ENCODE measurements at regions not wholly inside any gene's neighbourhood (a gene's known extent, or its start where the extent isn't known, plus 50 kb on each side); places are given as distances from the start of the nearest gene placed in this dataset.

GRCh38 chr1:37096523-37096922, 62.2 kb upstream of the GRIK3 start:
- DNase-seq (no peak), ATAC-seq (no peak)
- Histone ChIP-seq H3K36me3 (replicated peaks in 1 of 2; ENCODE audit: insufficient read depth in 1 of 2, low read depth in 2 of 2) (no peaks in the 10 kb centered on the region), H3K4me1 (no peaks in the 10 kb centered on the region), H3K27ac (no peak overlapping the region), H3K9me3 (no peaks in the 10 kb centered on the region), H3K4me3 (no peak overlapping the region), H3K27me3 (no peaks in the 10 kb centered on the region)
- TF ChIP-seq POLR2A (IDR thresholded peaks at IDR 0.05) (no peak), CTCF (IDR thresholded peaks at IDR 0.05) (no peak)
- WGBS, 2 donors = 60 to 65% methylated on average over 6 of the region's 6 CpGs
- intact Hi-C loops (cut with DNase I) = no loop called here

- ATAC-seq (no peak), DNase-seq (no peak)
- Histone ChIP-seq H3K27ac (no peak overlapping the region), H3K9me3 (no peaks in the 10 kb centered on the region), H3K4me3 (no peak overlapping the region), H3K4me1 (no peaks in the 10 kb centered on the region), H3K36me3 (replicated peaks in 1 of 2; ENCODE audit: insufficient read depth in 1 of 2, low read depth in 2 of 2) (no peaks in the 10 kb centered on the region), H3K27me3 (no peaks in the 10 kb centered on the region)
- no peak for TF ChIP-seq CTCF (IDR thresholded peaks at IDR 0.05)
- no peak for TF ChIP-seq POLR2A (IDR thresholded peaks at IDR 0.05)
- 66 to 71% methylated on average over 6 to 7 of the region's 7 CpGs for WGBS, 2 donors
- intact Hi-C loops (cut with DNase I) = no loop called here
Observed at GRCh38 chr1:37097731-37098130, 63.4 kb upstream of the GRIK3 start.

GRCh38 chr1:37098237-37098636, 63.9 kb upstream of the GRIK3 start:
- no peaks in the 10 kb centered on the region for H3K27me3 ChIP-seq
- no peak overlapping the region for H3K4me3 ChIP-seq
- no peaks in the 10 kb centered on the region for H3K4me1 ChIP-seq
- no peak for TF ChIP-seq POLR2A (IDR thresholded peaks at IDR 0.05)
- no peak for TF ChIP-seq CTCF (IDR thresholded peaks at IDR 0.05)
- H3K36me3 ChIP-seq (replicated peaks in 1 of 2; ENCODE audit: insufficient read depth in 1 of 2, low read depth in 2 of 2) = no peaks in the 10 kb centered on the region
- intact Hi-C loops (cut with DNase I) = no loop called here
- H3K9me3 ChIP-seq = no peaks in the 10 kb centered on the region
- H3K27ac ChIP-seq = no peak overlapping the region
- DNase-seq = no peak
- no peak for ATAC-seq

GRCh38 chr1:37100310-37100709, 66.0 kb upstream of the GRIK3 start:
- Histone ChIP-seq H3K27ac (no peak overlapping the region), H3K9me3 (no peaks in the 10 kb centered on the region), H3K27me3 (no peaks in the 10 kb centered on the region), H3K4me3 (no peak overlapping the region), H3K36me3 (replicated peaks in 1 of 2; ENCODE audit: insufficient read depth in 1 of 2, low read depth in 2 of 2) (no peaks in the 10 kb centered on the region), H3K4me1 (no peaks in the 10 kb centered on the region)
- ATAC-seq (no peak), DNase-seq (no peak)
- intact Hi-C loops (cut with DNase I) = no loop called here
- 23 to 31% methylated on average over 1 of the region's 1 CpG for WGBS, 2 donors
- TF ChIP-seq CTCF (IDR thresholded peaks at IDR 0.05) = no peak
- no peak for TF ChIP-seq POLR2A (IDR thresholded peaks at IDR 0.05)

- Histone ChIP-seq H3K27ac (no peak overlapping the region), H3K4me3 (no peak overlapping the region), H3K9me3 (no peaks in the 10 kb centered on the region), H3K4me1 (no peaks in the 10 kb centered on the region), H3K27me3 (no peaks in the 10 kb centered on the region), H3K36me3 (replicated peaks in 1 of 2; ENCODE audit: insufficient read depth in 1 of 2, low read depth in 2 of 2) (no peaks in the 10 kb centered on the region)
- intact Hi-C loops (cut with DNase I) = no loop called here
- WGBS, 2 donors = 49 to 57% methylated on average over 2 of the region's 2 CpGs
- DNase-seq = no peak
- no peak for ATAC-seq
- TF ChIP-seq CTCF (IDR thresholded peaks at IDR 0.05) (no peak), POLR2A (IDR thresholded peaks at IDR 0.05) (no peak)
Observed at GRCh38 chr1:37102656-37103382, 68.5 kb upstream of the GRIK3 start.

Measured in body of pancreas (tissue), 4 donors.